K562 (cell line): ENCODE measurements at regions not wholly inside any gene's neighbourhood (a gene's known extent, or its start where the extent isn't known, plus 50 kb on each side); places are given as distances from the start of the nearest gene placed in this dataset.

Experiments used
- ATAC-seq: fragments of 200-7000 bp; cut with Tn5 transposase; 3 replicates; pipeline ENCODE4 v1.9.1; 2020; ENCODE audit warnings: moderate library complexity
- BruUV-seq: library from RNA; stranded (reverse); fragments of 400-500 nt; replicated peaks from 2 replicates; lab custom pipeline; 2021; lab: Mats Ljungman, UMichigan
- CTCF ChIA-PET: fragments of 300-600 bp; formaldehyde crosslinking; extraction: SDS; loops from one replicate; lab custom pipeline; 2021; ENCODE audit warnings: low intra/inter-chr PET ratio; lab: Yijun Ruan, JAX
- POLR2A ChIA-PET: fragments of 300-600, 350-650 bp; sonication (Branson Sonifier 250); formaldehyde crosslinking; extraction: SDS; loops from one replicate; lab custom pipeline; 2021; ENCODE audit warnings: antibody characterized with exemption, inconsistent platforms; lab: Yijun Ruan, JAX
- DNase-seq, 4 experiments: peaks; one replicate each; pipeline versions ENCODE4 v3.0.0 to v3.0.0-alpha.2; 2011 to 2018; ENCODE audit warnings: low spot score in 3 of 4, mixed read lengths in 3 of 4; ENCODE audit errors: extremely low read depth in 1 of 4
- FAIRE-seq: peaks from 2 replicates; lab custom pipeline; 2011; peaks lifted over from hg19 to GRCh38; lab: Jason Lieb, UNC
- H2AFZ ChIP-seq: 2 replicates; pipeline ENCODE4 v1.6.0; 2011; ENCODE audit warnings: low read depth, low read length, control low read depth, inconsistent platforms
- H3K27ac ChIP-seq: fragments of 200-600 bp; 3 replicates; pipeline ENCODE4 v1.8.0; 2011; ENCODE audit warnings: low read depth, mild to moderate bottlenecking, control low read depth, inconsistent platforms, low read length, moderate library complexity, mixed read lengths; ENCODE audit errors: extremely low read depth
- H3K27me3 ChIP-seq, 2 experiments: fragments of 300-600 bp in 1 of 2; 2 replicates in 1 of 2; 3 replicates in 1 of 2; pipeline versions ENCODE4 v1.6.0 to v1.8.0; 2011; ENCODE audit warnings: inconsistent platforms in 2 of 2, low read length in 2 of 2, mild to moderate bottlenecking in 1 of 2, mixed read lengths in 1 of 2, moderate library complexity in 1 of 2; ENCODE audit not compliant: control insufficient read depth in 2 of 2, insufficient read depth in 2 of 2
- H3K36me3 ChIP-seq: fragments of 300-600 bp; 3 replicates; pipeline ENCODE4 v1.8.0; 2011; ENCODE audit warnings: mild to moderate bottlenecking, low read length, inconsistent platforms; ENCODE audit not compliant: control insufficient read depth, insufficient read depth
- H3K4me1 ChIP-seq, 2 experiments: fragments of 200-600 bp in 1 of 2; replicated peaks in 1 of 2; 2 replicates in 1 of 2; 3 replicates in 1 of 2; pipeline versions ENCODE4 v1.5.1 to v1.8.0; 2011; ENCODE audit warnings: inconsistent platforms in 2 of 2, low read length in 2 of 2, mild to moderate bottlenecking in 1 of 2, mixed read lengths in 1 of 2, moderate library complexity in 1 of 2; ENCODE audit not compliant: control insufficient read depth in 2 of 2, insufficient read depth in 2 of 2
- H3K4me2 ChIP-seq: 2 replicates; pipeline ENCODE4 v1.6.1; 2011; ENCODE audit warnings: low read length, control low read depth, inconsistent platforms, mixed read lengths; ENCODE audit not compliant: insufficient read depth
- H3K4me3 ChIP-seq: fragments of 200-600 bp; sonication (generic), shearing (Covaris generic); 2 replicates; pipeline ENCODE4 v1.5.1; 2016; ENCODE audit warnings: control low read depth, inconsistent platforms
- H3K79me2 ChIP-seq: fragments of 200-600 bp; 3 replicates; pipeline ENCODE4 v1.8.0; 2011; ENCODE audit warnings: low read length, inconsistent platforms; ENCODE audit not compliant: control insufficient read depth, insufficient read depth
- H3K9ac ChIP-seq, 2 experiments: 2 replicates each; pipeline versions ENCODE4 v1.6.0 to v1.6.1; 2011; ENCODE audit warnings: low read depth in 2 of 2, low read length in 2 of 2, control low read depth in 1 of 2, inconsistent platforms in 1 of 2, mild to moderate bottlenecking in 1 of 2, mixed read lengths in 1 of 2; ENCODE audit not compliant: insufficient read depth in 1 of 2
- H3K9me1 ChIP-seq: one replicate; pipeline ENCODE4 v1.6.0; 2011; ENCODE audit warnings: inconsistent platforms, mild to moderate bottlenecking, low read length, moderate library complexity; ENCODE audit not compliant: control insufficient read depth, insufficient read depth
- H3K9me3 ChIP-seq: replicated peaks from 2 replicates; pipeline ENCODE4 v1.5.1; 2011; ENCODE audit warnings: low read depth, low read length, inconsistent platforms; ENCODE audit not compliant: control insufficient read depth, insufficient read depth
- H4K20me1 ChIP-seq: replicated peaks from 2 replicates; pipeline ENCODE4 v1.6.1; 2011; ENCODE audit warnings: low read length, inconsistent platforms, mixed read lengths; ENCODE audit not compliant: control insufficient read depth, insufficient read depth
- CHD2 ChIP-seq: IDR thresholded peaks from 2 replicates; pipeline ENCODE4 v1.6.1; 2011; ENCODE audit warnings: low read depth, low read length
- EHMT2 ChIP-seq: fragments of 450-650 bp; IDR thresholded peaks from 2 replicates; pipeline ENCODE4 v1.6.1; 2018; ENCODE audit warnings: antibody characterized with exemption
- PHF20 ChIP-seq: fragments of 450-650 bp; IDR thresholded peaks from 2 replicates; pipeline ENCODE4 v1.6.1; 2018; ENCODE audit not compliant: partially characterized antibody
- POLR2B ChIP-seq: fragments of 450-650 bp; IDR thresholded peaks from 2 replicates; pipeline ENCODE4 v1.6.1; 2018; ENCODE audit warnings: low read depth; ENCODE audit not compliant: partially characterized antibody
- TCF3 ChIP-seq: sonication (generic); formaldehyde crosslinking; IDR thresholded peaks from 2 replicates; pipeline ENCODE4 v1.4.0; 2020; ENCODE audit warnings: mild to moderate bottlenecking, missing genetic modification reagents
- TOE1 ChIP-seq, 2 experiments: fragments of 450-650 bp in 1 of 2; sonication (generic) in 1 of 2; formaldehyde crosslinking in 1 of 2; IDR thresholded peaks; 2 replicates each; pipeline versions ENCODE4 v1.7.1 to v1.8.0; 2016 to 2022; ENCODE audit warnings: borderline replicate concordance in 2 of 2, mild to moderate bottlenecking in 2 of 2, antibody characterized with exemption in 1 of 2, inconsistent platforms in 1 of 2, low read depth in 1 of 2, missing genetic modification reagents in 1 of 2, moderate library complexity in 1 of 2
- ZNF436 ChIP-seq: fragments of 250-450, 450-650 bp; sonication (Bioruptor Pico); formaldehyde crosslinking; IDR thresholded peaks from 2 replicates; pipeline ENCODE4 v1.7.0; 2020; ENCODE audit warnings: mild to moderate bottlenecking
- ZNF707 ChIP-seq: fragments of 250-450 bp; sonication (Bioruptor Pico); conservative IDR thresholded peaks from 2 replicates; pipeline ENCODE4 v1.8.0; 2022; ENCODE audit warnings: inconsistent platforms, mild to moderate bottlenecking, moderate library complexity
- WGBS: fragments of 100-300 bp; shearing (Covaris generic); methylation state at CpG from one replicate; pipeline ENCODE4 v1.1.6; 2016; ENCODE audit warnings: low coverage, mixed read lengths; ENCODE audit not compliant: insufficient coverage; ENCODE audit errors: missing lambda C conversion rate; 5-methylcytosine and 5-hydroxymethylcytosine counted together
- in situ Hi-C: fragments of 300-500 bp; cut with MboI; formaldehyde crosslinking; loops from 4 replicates; pipeline ENCODE4 v1.15.0; 2018; ENCODE audit warnings: inconsistent platforms, mixed read lengths
- intact Hi-C: fragments of 100-400 bp; cut with micrococcal nuclease; formaldehyde crosslinking; loops from 2 replicates; pipeline ENCODE4 v1.14.2; 2022
- TF ChIP-seq, protein P1 (sequence below): fragments of 450-650 bp; IDR thresholded peaks from 2 replicates; pipeline ENCODE4 v1.6.1; 2016
- TF ChIP-seq, protein P2 (sequence below): fragments of 250-450 bp; sonication (Bioruptor Pico); IDR thresholded peaks from 2 replicates; pipeline ENCODE4 v1.9.0; 2021; ENCODE audit warnings: mild to moderate bottlenecking
- TF ChIP-seq, protein P3 (sequence below): fragments of 150-350 bp; conservative IDR thresholded peaks from 2 replicates; pipeline ENCODE4 v1.6.1; 2014; ENCODE audit warnings: low read length
- TF ChIP-seq, protein P4 (sequence below): sonication (generic); formaldehyde crosslinking; IDR thresholded peaks from 2 replicates; pipeline ENCODE4 v1.8.1; 2023; ENCODE audit warnings: mild to moderate bottlenecking, missing genetic modification reagents

DNA sequence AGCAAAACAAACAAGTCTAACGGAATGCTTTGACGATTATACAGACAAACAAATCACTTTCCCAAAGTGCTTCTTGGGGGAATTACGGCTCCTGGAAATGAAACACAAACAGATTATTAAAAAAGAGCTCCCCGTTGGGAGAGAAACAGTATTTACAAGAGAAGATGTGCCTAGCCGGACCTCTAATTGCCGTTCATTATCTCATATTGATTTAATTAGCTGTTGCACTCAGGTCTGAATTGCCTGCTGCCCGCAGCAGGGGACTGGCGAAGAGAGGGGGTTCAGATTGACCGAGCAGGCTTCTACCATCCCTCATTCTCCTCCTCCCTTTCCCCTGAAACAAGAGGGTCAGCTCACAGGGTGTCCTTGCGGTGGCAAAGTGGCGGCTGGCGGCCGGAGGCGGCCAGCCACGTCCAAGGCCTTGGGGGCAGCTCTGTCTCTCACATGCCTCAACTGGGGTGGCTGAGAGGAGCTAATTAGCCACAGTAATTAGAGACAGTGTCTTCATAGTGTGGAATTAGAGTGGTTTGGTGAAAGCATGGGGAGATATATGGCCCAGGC, 295.1 kb downstream of the MIAT start:
- H3K4me2 ChIP-seq, result no peak overlapping the region
- H3K4me1 ChIP-seq, result no peaks in the 10 kb centered on the region
- FAIRE-seq (no peak), DNase-seq (no peak), ATAC-seq (no peak)
- CTCF ChIA-PET, result no interaction called here
- BruUV-seq, result no TSS peak
- POLR2A ChIA-PET, result no interaction called here
- H3K27ac ChIP-seq, result no peak overlapping the region
- in situ Hi-C loops (no loop called here), intact Hi-C loops (no loop called here)
- no peak overlapping the region for H3K9ac ChIP-seq
- no peak overlapping the region for H3K4me3 ChIP-seq
- H3K9me3 ChIP-seq, result no peaks in the 10 kb centered on the region
- no peaks in the 10 kb centered on the region; a peak in 1 of 5 replicates for H3K27me3 ChIP-seq
- H3K9me1 ChIP-seq, result no peaks in the 10 kb centered on the region
- H2AFZ ChIP-seq, result no peak overlapping the region
- no peaks in the 10 kb centered on the region for H3K79me2 ChIP-seq
- under 1% methylated on average over 8 of the region's 15 CpGs for WGBS
- H4K20me1 ChIP-seq, result no peaks in the 10 kb centered on the region
- TF ChIP-seq, protein P1, sequence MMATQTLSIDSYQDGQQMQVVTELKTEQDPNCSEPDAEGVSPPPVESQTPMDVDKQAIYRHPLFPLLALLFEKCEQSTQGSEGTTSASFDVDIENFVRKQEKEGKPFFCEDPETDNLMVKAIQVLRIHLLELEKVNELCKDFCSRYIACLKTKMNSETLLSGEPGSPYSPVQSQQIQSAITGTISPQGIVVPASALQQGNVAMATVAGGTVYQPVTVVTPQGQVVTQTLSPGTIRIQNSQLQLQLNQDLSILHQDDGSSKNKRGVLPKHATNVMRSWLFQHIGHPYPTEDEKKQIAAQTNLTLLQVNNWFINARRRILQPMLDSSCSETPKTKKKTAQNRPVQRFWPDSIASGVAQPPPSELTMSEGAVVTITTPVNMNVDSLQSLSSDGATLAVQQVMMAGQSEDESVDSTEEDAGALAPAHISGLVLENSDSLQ, result no peak
- TF ChIP-seq, protein P2, sequence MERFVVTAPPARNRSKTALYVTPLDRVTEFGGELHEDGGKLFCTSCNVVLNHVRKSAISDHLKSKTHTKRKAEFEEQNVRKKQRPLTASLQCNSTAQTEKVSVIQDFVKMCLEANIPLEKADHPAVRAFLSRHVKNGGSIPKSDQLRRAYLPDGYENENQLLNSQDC (CRISPR knock-in tag), result no peak
- TF ChIP-seq ZNF707 (CRISPR knock-in tag) (no peak), EHMT2 (no peak), ZNF436 (CRISPR knock-in tag) (no peak), TOE1 (IDR thresholded peaks at IDR 0.05; ENCODE audit: borderline replicate concordance) (no peak), TOE1 (CRISPR knock-in tag; IDR thresholded peaks at IDR 0.05; ENCODE audit: borderline replicate concordance, low read depth) (no peak), POLR2B (no peak), CHD2 (no peak), TCF3 (CRISPR knock-in tag) (no peak), PHF20 (no peak)
- TF ChIP-seq, protein P3, sequence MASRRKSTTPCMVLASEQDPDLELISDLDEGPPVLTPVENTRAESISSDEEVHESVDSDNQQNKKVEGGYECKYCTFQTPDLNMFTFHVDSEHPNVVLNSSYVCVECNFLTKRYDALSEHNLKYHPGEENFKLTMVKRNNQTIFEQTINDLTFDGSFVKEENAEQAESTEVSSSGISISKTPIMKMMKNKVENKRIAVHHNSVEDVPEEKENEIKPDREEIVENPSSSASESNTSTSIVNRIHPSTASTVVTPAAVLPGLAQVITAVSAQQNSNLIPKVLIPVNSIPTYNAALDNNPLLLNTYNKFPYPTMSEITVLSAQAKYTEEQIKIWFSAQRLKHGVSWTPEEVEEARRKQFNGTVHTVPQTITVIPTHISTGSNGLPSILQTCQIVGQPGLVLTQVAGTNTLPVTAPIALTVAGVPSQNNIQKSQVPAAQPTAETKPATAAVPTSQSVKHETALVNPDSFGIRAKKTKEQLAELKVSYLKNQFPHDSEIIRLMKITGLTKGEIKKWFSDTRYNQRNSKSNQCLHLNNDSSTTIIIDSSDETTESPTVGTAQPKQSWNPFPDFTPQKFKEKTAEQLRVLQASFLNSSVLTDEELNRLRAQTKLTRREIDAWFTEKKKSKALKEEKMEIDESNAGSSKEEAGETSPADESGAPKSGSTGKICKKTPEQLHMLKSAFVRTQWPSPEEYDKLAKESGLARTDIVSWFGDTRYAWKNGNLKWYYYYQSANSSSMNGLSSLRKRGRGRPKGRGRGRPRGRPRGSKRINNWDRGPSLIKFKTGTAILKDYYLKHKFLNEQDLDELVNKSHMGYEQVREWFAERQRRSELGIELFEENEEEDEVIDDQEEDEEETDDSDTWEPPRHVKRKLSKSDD, result no peak
- TF ChIP-seq, protein P4, sequence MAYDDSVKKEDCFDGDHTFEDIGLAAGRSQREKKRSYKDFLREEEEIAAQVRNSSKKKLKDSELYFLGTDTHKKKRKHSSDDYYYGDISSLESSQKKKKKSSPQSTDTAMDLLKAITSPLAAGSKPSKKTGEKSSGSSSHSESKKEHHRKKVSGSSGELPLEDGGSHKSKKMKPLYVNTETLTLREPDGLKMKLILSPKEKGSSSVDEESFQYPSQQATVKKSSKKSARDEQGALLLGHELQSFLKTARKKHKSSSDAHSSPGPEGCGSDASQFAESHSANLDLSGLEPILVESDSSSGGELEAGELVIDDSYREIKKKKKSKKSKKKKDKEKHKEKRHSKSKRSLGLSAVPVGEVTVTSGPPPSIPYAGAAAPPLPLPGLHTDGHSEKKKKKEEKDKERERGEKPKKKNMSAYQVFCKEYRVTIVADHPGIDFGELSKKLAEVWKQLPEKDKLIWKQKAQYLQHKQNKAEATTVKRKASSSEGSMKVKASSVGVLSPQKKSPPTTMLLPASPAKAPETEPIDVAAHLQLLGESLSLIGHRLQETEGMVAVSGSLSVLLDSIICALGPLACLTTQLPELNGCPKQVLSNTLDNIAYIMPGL (CRISPR knock-in tag), result no peak
- H3K36me3 ChIP-seq, result no peaks in the 10 kb centered on the region
